NCI-H2196 (cell line): ENCODE measurements at regions not wholly inside any gene's neighbourhood (a gene's known extent, or its start where the extent isn't known, plus 50 kb on each side); places are given as distances from the start of the nearest gene placed in this dataset.

Source experiments
- DNase-seq: peaks from one replicate; lab custom pipeline; 2025; ENCODE audit not compliant: unreplicated experiment; lab: John Stamatoyannopoulos, UW

DNA sequence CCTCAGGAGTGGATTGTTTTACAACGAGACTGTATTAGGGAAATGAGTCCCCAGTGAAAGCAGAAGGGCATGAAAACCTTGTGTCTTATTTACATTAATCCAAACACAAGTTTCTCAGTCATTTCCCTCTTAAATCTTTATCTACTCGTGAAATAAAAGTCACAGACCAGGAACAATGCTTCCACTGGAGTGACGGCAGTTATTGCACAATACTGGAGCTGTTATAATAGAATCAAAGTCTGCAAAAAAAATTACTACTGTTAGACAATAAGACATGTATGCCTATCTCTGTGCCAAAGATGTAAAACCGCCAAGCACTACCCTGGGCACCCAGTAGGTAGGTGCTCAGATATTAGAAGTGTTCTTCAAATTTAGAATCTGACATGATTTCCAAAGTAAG, 375.5 kb downstream of the ZNF521 start:
- no peak for DNase-seq

GRCh38 chr18:24979235-24979634, 372.7 kb downstream of the ZNF521 start:
- no peak for DNase-seq

GRCh38 chr18:24982831-24983230, 369.1 kb downstream of the ZNF521 start:
- no peak for DNase-seq

- DNase-seq: no peak
Measured at GRCh38 chr18:24983566-24984139, 368.3 kb downstream of the ZNF521 start.

DNA sequence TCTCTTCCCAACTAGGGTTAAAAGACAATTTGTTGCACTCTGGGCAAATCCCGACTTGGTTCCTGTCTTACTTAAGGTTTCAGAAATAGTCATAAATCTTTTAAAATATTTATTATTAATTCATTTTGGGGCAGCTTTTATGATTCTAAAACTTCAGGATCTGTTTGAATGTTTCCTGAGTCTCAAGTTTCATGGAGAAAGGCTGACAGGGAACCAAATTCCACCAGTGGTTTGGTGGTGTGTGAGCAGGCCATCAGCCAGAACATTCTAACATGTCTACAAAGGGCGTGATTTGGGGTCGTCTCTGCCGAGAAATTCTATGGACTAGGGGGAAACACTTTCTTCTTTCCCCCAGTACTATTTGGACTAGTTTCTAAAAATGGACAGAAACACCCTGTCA, 366.4 kb downstream of the ZNF521 start:
- no peak for DNase-seq

GRCh38 chr18:24986666-24987302, 365.2 kb downstream of the ZNF521 start:
- no peak for DNase-seq

DNA sequence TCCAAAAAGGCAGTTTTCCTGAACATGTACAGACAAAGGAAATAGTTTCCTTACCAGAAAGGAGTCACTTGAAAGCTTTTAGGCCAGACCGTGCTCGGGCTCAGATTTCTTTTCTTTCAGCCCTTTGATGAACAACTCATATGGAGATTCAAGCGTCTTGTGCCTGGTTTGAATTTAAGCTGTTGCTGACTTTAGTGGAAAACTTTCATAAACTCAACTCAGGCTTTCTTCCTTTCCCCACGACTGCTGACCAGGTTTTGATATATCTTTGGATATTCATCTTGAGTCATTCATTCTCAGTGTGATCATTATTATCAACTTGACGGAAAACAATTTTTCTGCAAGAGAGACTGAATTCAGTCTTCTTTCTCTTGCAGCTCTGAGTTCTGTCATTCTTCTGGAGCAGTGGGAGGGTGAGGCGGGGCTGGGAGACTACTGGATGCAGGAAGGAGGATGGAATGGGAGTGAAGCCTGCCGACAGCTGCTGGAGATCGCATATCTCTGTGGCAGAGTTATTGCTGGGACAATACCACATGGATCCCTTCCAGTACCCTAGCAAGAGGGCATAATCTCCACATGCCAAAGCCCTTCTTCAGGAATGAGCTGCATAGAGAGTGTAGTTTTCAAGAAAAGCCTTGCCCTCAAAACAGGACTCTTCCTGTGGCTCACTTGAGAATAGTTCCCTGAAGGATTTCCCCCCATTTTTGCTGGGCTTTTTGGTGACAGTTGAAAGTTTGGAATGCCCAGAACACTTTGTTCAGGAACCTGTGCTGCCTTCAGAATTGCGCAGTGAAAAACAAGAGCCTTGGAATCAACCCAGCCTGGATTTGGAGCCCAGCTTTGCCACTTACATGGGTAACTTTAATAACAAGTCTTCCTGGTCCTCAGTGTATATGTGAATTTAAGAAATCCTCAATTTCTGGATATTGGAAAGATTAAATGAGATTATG, 364.4 kb downstream of the ZNF521 start:
- no peak for DNase-seq

DNA sequence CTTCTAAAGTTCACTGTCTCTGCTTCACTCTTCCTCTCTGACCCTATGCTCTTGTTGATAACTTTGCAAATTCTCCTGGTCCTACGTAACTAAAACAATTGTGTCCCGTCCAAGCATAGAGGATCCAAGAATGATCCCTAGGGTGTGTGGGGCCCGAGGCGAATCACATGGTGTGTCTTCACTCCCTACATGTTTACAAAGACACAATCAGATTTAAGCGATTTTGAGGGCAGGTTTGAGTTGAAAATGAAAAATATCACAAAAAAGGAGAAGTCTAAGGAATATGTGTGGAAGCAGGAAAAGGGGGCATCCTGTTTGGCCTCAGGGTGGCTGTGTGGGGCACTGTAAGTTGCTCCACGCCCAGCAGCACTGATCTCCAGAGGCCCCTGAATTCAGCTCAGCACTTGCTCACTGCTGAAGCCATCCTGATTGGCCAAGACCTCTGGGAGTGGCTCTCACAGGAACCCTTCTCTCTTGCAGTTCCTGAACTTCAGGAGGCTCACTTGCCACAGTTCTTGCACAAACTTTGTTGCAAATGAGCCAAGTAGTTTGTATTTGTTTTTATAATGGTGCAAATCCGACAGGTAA, 363.6 kb downstream of the ZNF521 start:
- DNase-seq: no peak

GRCh38 chr18:24989760-24990593, 362.0 kb downstream of the ZNF521 start:
- DNase-seq: no peak

DNA sequence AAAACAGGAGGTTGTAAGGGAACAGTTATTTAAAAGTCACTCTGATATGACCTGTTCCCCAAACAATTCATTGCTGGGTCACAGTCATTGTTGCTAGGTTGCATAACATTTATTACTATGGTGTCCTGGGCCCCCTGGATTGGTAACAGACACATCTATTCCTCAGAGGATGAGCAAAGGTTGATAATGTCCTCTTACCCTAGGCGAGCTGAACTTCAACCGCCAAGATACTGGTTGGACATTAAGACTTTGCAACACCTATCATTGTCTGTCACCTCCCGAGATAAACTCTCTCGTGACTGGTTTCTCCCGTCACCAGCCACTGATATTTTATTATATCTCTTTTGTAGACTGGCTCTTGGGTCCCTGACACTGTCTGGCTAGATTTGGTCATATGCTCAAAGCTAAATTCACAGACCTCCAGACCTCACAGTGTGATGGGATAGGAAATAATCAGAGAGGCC, 361.3 kb downstream of the ZNF521 start:
- no peak for DNase-seq

- DNase-seq: no peak
Measured at GRCh38 chr18:24991141-24992060, 360.6 kb downstream of the ZNF521 start.

- no peak for DNase-seq
Measured at GRCh38 chr18:24992491-24992890, 359.5 kb downstream of the ZNF521 start.

- DNase-seq: no peak
Measured at GRCh38 chr18:24993628-24994027, 358.3 kb downstream of the ZNF521 start.

- DNase-seq: no peak
Measured at GRCh38 chr18:24995056-24995455, 356.9 kb downstream of the ZNF521 start.

GRCh38 chr18:24995755-24996154, 356.2 kb downstream of the ZNF521 start:
- DNase-seq: no peak

DNA sequence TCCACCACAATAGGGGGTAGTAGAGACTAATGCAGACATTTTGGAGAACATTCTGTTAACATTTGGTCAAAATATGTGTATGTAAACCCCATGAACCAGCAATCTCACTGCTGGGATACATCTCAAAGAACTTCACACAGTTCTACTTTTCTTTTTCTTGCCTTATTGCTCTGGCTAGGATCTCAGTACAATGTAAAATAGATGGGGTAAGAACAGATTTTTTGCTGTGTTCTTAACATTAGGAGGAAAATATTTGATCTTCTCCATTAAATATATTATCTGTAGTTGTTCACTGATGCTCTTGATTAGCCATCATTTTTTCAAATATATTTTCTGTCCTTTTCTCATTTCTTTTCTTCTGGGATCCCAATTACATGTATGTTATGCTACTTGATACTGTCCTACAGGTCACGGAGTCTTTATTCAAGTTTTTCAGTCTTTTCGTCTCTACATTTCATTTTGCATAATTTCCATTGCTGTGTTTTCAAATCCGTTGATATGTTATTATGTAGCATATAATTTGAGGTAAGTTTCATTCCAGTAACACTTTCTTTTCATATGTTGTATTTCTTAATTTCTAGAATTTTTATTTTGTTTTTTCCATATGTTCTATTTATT, 352.2 kb downstream of the ZNF521 start:
- DNase-seq: no peak

DNA sequence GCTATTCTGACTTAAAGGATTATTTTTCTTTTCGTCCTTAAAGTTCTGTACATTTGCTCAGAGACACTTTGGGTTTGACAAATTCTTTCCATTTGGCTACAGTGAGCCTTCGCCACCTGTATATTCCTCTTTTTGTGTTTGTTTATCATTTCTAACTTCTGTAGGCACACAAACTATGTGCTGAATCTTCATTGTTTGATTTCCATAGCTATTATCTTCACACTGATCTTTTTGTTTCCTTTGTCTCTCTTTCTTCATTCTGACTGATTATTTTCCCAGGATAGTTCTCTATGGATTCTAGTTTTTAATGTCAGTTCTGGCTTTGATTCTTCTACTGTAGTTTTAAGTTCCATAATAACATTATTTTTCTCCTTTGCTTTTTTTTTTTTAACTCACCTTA, 350.2 kb downstream of the ZNF521 start:
- no peak for DNase-seq

GRCh38 chr18:25005541-25006403, 346.2 kb downstream of the ZNF521 start:
- no peak for DNase-seq
